Lung microvascular endothelial cell (primary cell): ENCODE measurements at regions not wholly inside any gene's neighbourhood (a gene's known extent, or its start where the extent isn't known, plus 50 kb on each side); places are given as distances from the start of the nearest gene placed in this dataset.
A peak's percentile ranks its signal among the peaks of the same experiment; 100 is the strongest.

Experiments
- DNase-seq, 2 donors: peaks; one replicate each; pipeline versions ENCODE4 v3.0.0 to v3.0.0-alpha.2; 2010; ENCODE audit warnings: low read depth in 2 of 2

- DNase-seq: no peak
Observed at GRCh38 chr21:15524855-15525254, 204.9 kb upstream of the USP25 start.

GRCh38 chr21:15526798-15527197, 203.0 kb upstream of the USP25 start:
- DNase-seq: no peak

GRCh38 chr21:15528346-15528745, 201.4 kb upstream of the USP25 start:
- no peak for DNase-seq

GRCh38 chr21:15531986-15532385, 197.8 kb upstream of the USP25 start:
- no peak for DNase-seq

- no peak for DNase-seq
Observed at GRCh38 chr21:15533618-15534017, 196.2 kb upstream of the USP25 start.

- DNase-seq: no peak
Observed at GRCh38 chr21:15534450-15534886, 195.3 kb upstream of the USP25 start.

GRCh38 chr21:15539376-15539775, 190.4 kb upstream of the USP25 start:
- no peak for DNase-seq

GRCh38 chr21:15543473-15543872, 186.3 kb upstream of the USP25 start:
- DNase-seq: no peak

- no peak for DNase-seq
Observed at GRCh38 chr21:15549671-15550070, 180.1 kb upstream of the USP25 start.

GRCh38 chr21:15552914-15553494, 176.8 kb upstream of the USP25 start:
- DNase-seq: peak in 1 of 2 donors; percentile 19

GRCh38 chr21:15557925-15558324, 171.9 kb upstream of the USP25 start:
- DNase-seq: no peak

- no peak for DNase-seq
Observed at GRCh38 chr21:15558884-15559283, 170.9 kb upstream of the USP25 start.

- no peak for DNase-seq
Observed at GRCh38 chr21:15559660-15560059, 170.1 kb upstream of the USP25 start.

GRCh38 chr21:15560383-15561056, 169.3 kb upstream of the USP25 start:
- no peak for DNase-seq

- DNase-seq: no peak
Observed at GRCh38 chr21:15562748-15563147, 167.0 kb upstream of the USP25 start.

GRCh38 chr21:15564907-15565306, 164.9 kb upstream of the USP25 start:
- DNase-seq: no peak

GRCh38 chr21:15566703-15567102, 163.1 kb upstream of the USP25 start:
- no peak for DNase-seq

GRCh38 chr21:15567191-15567590, 162.6 kb upstream of the USP25 start:
- no peak for DNase-seq

- no peak for DNase-seq
Observed at GRCh38 chr21:15568516-15568915, 161.3 kb upstream of the USP25 start.

- DNase-seq: no peak
Observed at GRCh38 chr21:15586752-15587427, 142.9 kb upstream of the USP25 start.

GRCh38 chr21:15592271-15592860, 137.4 kb upstream of the USP25 start:
- DNase-seq: peak; percentile 56 to 76

GRCh38 chr21:15592957-15593356, 136.8 kb upstream of the USP25 start:
- DNase-seq: no peak

- no peak for DNase-seq
Observed at GRCh38 chr21:15601390-15601789, 128.4 kb upstream of the USP25 start.
